Pancreas (tissue), 10 donors: ENCODE measurements at regions not wholly inside any gene's neighbourhood (a gene's known extent, or its start where the extent isn't known, plus 50 kb on each side); places are given as distances from the start of the nearest gene placed in this dataset.

Source experiments
- ATAC-seq, 4 donors: fragments of 200-7000 bp; cut with Tn5 transposase; one replicate each; pipeline versions ENCODE4 v1.8.0 to v1.9.1; 2020; ENCODE audit warnings: mild to moderate bottlenecking in 4 of 4, moderate library complexity in 4 of 4
- DNase-seq, 6 donors: peaks; one replicate each; pipeline ENCODE4 v3.0.0-alpha.2; 2020
- FAIRE-seq: peaks from 2 replicates; lab custom pipeline; 2012; peaks lifted over from hg19 to GRCh38; lab: Jason Lieb, UNC
- H3K27ac ChIP-seq, 4 donors: fragments of 200-600 bp; sonication (generic); 1 replicate in 3 of 4; 2 replicates in 1 of 4; pipeline versions ENCODE4 v1.5.0 to v1.8.0; 2020
- H3K27me3 ChIP-seq, 4 donors: fragments of 200-600 bp; one replicate each; pipeline ENCODE4 v1.8.0; 2021
- H3K36me3 ChIP-seq, 3 donors: fragments of 200-600 bp; sonication (generic) in 1 of 3; one replicate each; pipeline versions ENCODE4 v1.5.0 to v1.8.0; 2020 to 2021
- H3K4me1 ChIP-seq, 3 donors: fragments of 200-600 bp; one replicate each; pipeline ENCODE4 v1.8.0; 2021
- H3K4me3 ChIP-seq, 4 donors: fragments of 200-600 bp; sonication (generic) in 2 of 4; one replicate each; pipeline versions ENCODE4 v1.5.0 to v1.8.0; 2020 to 2021
- H3K9me3 ChIP-seq, 4 donors: fragments of 200-600 bp; one replicate each; pipeline ENCODE4 v1.8.0; 2021
- CTCF ChIP-seq, 4 donors: fragments of 200-600 bp; sonication (generic) in 3 of 4; IDR thresholded peaks; one replicate each; pipeline versions ENCODE4 v1.5.0 to v1.8.0; 2021; ENCODE audit warnings: antibody characterized with exemption in 4 of 4
- WGBS, 2 donors: extraction: QIAGEN DNeasy Blood & Tissue Kit; methylation state at CpG; one replicate each; pipeline ENCODE4 v1.1.7; 2013; 5-methylcytosine and 5-hydroxymethylcytosine counted together
- intact Hi-C, 3 donors: fragments of 100-400 bp; cut with DNase I; formaldehyde crosslinking; loops; one replicate each; pipeline versions ENCODE4 v1.11.1 to v1.14.2; 2022
- donor health status: healthy with polysubstance abuse.
- donor health status: DM: no; HTN: no; CAD: no; lungs with moderate emphysema.
- donor health status: DM: no; HTN: no; CAD: no.
- donor health status: control.
- donor health status: control.
- donor health status: Bipolar disorder and iron deficiency.
- donor health status: DM: yes; HTN: yes; CAD: no.
- donor health status: DM: no; HTN: no; CAD: no.
- donor health status: DM: no; HTN: no; CAD: no.
- donor health status: DM: yes; HTN: yes; CAD: no.

GRCh38 chr4:14653338-14653737 lies 348.9 kb upstream of the CPEB2 start:
- H3K27ac ChIP-seq: no peak overlapping the region
- 89 to 92% methylated on average over 2 of the region's 2 CpGs for WGBS, 2 donors
- no peak for ATAC-seq
- H3K36me3 ChIP-seq: no peaks in the 10 kb centered on the region
- H3K4me3 ChIP-seq: no peak overlapping the region
- no peaks in the 10 kb centered on the region for H3K27me3 ChIP-seq
- H3K4me1 ChIP-seq: no peaks in the 10 kb centered on the region
- DNase-seq: no peak
- no peak for FAIRE-seq
- H3K9me3 ChIP-seq: no peaks in the 10 kb centered on the region
- TF ChIP-seq CTCF (IDR thresholded peaks at IDR 0.05): no peak
- intact Hi-C loops: no loop called here

GRCh38 chr4:14659286-14659685 lies 343.0 kb upstream of the CPEB2 start:
- Histone ChIP-seq H3K4me3 (no peak overlapping the region), H3K4me1 (no peaks in the 10 kb centered on the region), H3K27me3 (no peaks in the 10 kb centered on the region), H3K36me3 (no peaks in the 10 kb centered on the region), H3K27ac (no peak overlapping the region), H3K9me3 (no peaks in the 10 kb centered on the region)
- ATAC-seq: no peak
- TF ChIP-seq CTCF (IDR thresholded peaks at IDR 0.05): no peak
- FAIRE-seq: no peak
- 58 to 59% methylated on average over 5 of the region's 5 CpGs for WGBS, 2 donors
- DNase-seq: no peak
- intact Hi-C loops: no loop called here

- TF ChIP-seq CTCF (IDR thresholded peaks at IDR 0.05): no peak
- no peak for FAIRE-seq
- Histone ChIP-seq H3K27ac (no peak overlapping the region), H3K4me3 (no peak overlapping the region), H3K4me1 (no peaks in the 10 kb centered on the region), H3K36me3 (no peaks in the 10 kb centered on the region), H3K27me3 (no peaks in the 10 kb centered on the region), H3K9me3 (no peaks in the 10 kb centered on the region)
- WGBS, 2 donors: 14 to 31% methylated on average over 2 of the region's 2 CpGs
- DNase-seq: no peak
- peak in 2 of 4 donors; percentile 31 to 49 for ATAC-seq
- intact Hi-C loops: no loop called here
Measured at GRCh38 chr4:14667624-14668151, 334.6 kb upstream of the CPEB2 start.

- intact Hi-C loops: no loop called here
- FAIRE-seq (no peak), DNase-seq (no peak), ATAC-seq (no peak)
- H3K4me3 ChIP-seq: no peak overlapping the region
- TF ChIP-seq CTCF (IDR thresholded peaks at IDR 0.05): no peak
- H3K4me1 ChIP-seq: no peaks in the 10 kb centered on the region
- H3K36me3 ChIP-seq: no peaks in the 10 kb centered on the region
- no peak overlapping the region for H3K27ac ChIP-seq
- no peaks in the 10 kb centered on the region for H3K27me3 ChIP-seq
- WGBS, 2 donors: 48 to 54% methylated on average over 1 of the region's 1 CpG
- no peaks in the 10 kb centered on the region for H3K9me3 ChIP-seq
Measured at GRCh38 chr4:14668296-14668695, 334.0 kb upstream of the CPEB2 start.

- DNase-seq: no peak
- H3K36me3 ChIP-seq: no peaks in the 10 kb centered on the region
- TF ChIP-seq CTCF (IDR thresholded peaks at IDR 0.05): no peak
- no peak overlapping the region for H3K27ac ChIP-seq
- no peaks in the 10 kb centered on the region for H3K4me1 ChIP-seq
- no peak overlapping the region for H3K4me3 ChIP-seq
- H3K9me3 ChIP-seq: no peaks in the 10 kb centered on the region
- intact Hi-C loops: no loop called here
- WGBS, 2 donors: 80 to 82% methylated on average over 5 of the region's 5 CpGs
- ATAC-seq: no peak
- no peak for FAIRE-seq
- no peaks in the 10 kb centered on the region for H3K27me3 ChIP-seq
Measured at GRCh38 chr4:14669371-14669770, 332.9 kb upstream of the CPEB2 start.
